Esophagus squamous epithelium (tissue), 5 donors: ENCODE measurements at regions not wholly inside any gene's neighbourhood (a gene's known extent, or its start where the extent isn't known, plus 50 kb on each side); places are given as distances from the start of the nearest gene placed in this dataset.

ENCODE experiments used
- DNase-seq: peaks from one replicate; lab custom pipeline; 2025; lab: John Stamatoyannopoulos, UW
- H3K27ac ChIP-seq, 4 donors: fragments of 200-600 bp; sonication (generic); one replicate each; pipeline ENCODE4 v1.5.1; 2016 to 2019; ENCODE audit warnings: mild to moderate bottlenecking in 1 of 4
- H3K27me3 ChIP-seq, 4 donors: fragments of 200-600 bp; sonication (generic); 1 replicate in 3 of 4; 2 replicates in 1 of 4; pipeline versions ENCODE4 v1.5.1 to v1.6.0; 2017 to 2021; ENCODE audit warnings: antibody characterized with exemption in 1 of 4
- H3K36me3 ChIP-seq, 3 donors: fragments of 200-600 bp; sonication (generic); one replicate each; pipeline ENCODE4 v1.5.1; 2016 to 2019
- H3K4me1 ChIP-seq, 3 donors: fragments of 200-600 bp; sonication (generic); one replicate each; pipeline ENCODE4 v1.5.1; 2017 to 2019
- H3K4me3 ChIP-seq, 4 donors: fragments of 200-600 bp; sonication (generic); 1 replicate in 3 of 4; 2 replicates in 1 of 4; pipeline ENCODE4 v1.5.1; 2016 to 2019; ENCODE audit warnings: mild to moderate bottlenecking in 2 of 4, moderate library complexity in 1 of 4
- H3K9me3 ChIP-seq, 3 donors: fragments of 200-600 bp; sonication (generic); one replicate each; pipeline ENCODE4 v1.5.1; 2016 to 2019
- POLR2A ChIP-seq, 4 donors: fragments of 450-650 bp; IDR thresholded peaks; one replicate each; pipeline ENCODE4 v1.6.1; 2017; ENCODE audit warnings: antibody characterized with exemption in 4 of 4, mild to moderate bottlenecking in 4 of 4, moderate library complexity in 3 of 4
- WGBS, 2 donors: methylation state at CpG; one replicate each; pipeline ENCODE4 v1.1.5; 2018; 5-methylcytosine and 5-hydroxymethylcytosine counted together
- intact Hi-C: fragments of 100-400 bp; cut with DNase I; formaldehyde crosslinking; loops from one replicate; pipeline ENCODE4 v1.15.0; 2022
- TF ChIP-seq, protein P1 (sequence below), 6 experiments: fragments of 450-650 bp in 4 of 6; fragments of 200-600 bp in 2 of 6; sonication (generic) in 2 of 6; IDR thresholded peaks; one replicate each; pipeline ENCODE4 v1.5.1; 2016 to 2019; ENCODE audit warnings: antibody characterized with exemption in 6 of 6, mild to moderate bottlenecking in 4 of 6, moderate library complexity in 4 of 6
- donor health status: DM: yes; HTN: yes; CAD: no.

- 83 to 89% methylated on average over 2 of the region's 2 CpGs for WGBS, 2 donors
- no peak overlapping the region for H3K27ac ChIP-seq
Measured at GRCh38 chr2:52676056-52676455, 1091.5 kb upstream of the CHAC2 start.

DNA sequence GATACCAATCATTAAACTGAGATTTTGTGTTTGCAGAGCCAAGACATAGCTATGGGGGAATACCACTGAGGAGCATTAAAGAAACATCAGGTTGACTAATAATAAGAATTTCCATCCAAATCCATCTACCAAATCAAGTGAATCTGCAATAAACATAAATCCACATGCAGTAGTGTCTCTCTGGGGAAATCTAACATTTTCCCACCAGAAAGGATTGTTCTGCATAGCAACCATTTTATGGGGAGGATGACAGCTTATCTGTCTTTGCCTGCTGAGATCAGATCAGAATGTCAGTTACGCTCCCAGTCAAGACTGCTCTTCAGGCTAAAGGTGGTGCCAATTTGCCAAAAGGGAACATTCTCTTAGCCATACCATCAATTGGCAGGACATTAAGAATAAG, 1098.9 kb upstream of the CHAC2 start:
- no peak overlapping the region for H3K4me3 ChIP-seq
- DNase-seq: no peak
- H3K27ac ChIP-seq: no peak overlapping the region
- intact Hi-C loops: no loop called here
- no peaks in the 10 kb centered on the region for H3K4me1 ChIP-seq
- TF ChIP-seq, protein P1, sequence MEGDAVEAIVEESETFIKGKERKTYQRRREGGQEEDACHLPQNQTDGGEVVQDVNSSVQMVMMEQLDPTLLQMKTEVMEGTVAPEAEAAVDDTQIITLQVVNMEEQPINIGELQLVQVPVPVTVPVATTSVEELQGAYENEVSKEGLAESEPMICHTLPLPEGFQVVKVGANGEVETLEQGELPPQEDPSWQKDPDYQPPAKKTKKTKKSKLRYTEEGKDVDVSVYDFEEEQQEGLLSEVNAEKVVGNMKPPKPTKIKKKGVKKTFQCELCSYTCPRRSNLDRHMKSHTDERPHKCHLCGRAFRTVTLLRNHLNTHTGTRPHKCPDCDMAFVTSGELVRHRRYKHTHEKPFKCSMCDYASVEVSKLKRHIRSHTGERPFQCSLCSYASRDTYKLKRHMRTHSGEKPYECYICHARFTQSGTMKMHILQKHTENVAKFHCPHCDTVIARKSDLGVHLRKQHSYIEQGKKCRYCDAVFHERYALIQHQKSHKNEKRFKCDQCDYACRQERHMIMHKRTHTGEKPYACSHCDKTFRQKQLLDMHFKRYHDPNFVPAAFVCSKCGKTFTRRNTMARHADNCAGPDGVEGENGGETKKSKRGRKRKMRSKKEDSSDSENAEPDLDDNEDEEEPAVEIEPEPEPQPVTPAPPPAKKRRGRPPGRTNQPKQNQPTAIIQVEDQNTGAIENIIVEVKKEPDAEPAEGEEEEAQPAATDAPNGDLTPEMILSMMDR (IDR thresholded peaks at IDR 0.05): no peak
- TF ChIP-seq POLR2A (IDR thresholded peaks at IDR 0.05): no peak
- H3K27me3 ChIP-seq: no peaks in the 10 kb centered on the region
- WGBS, 2 donors: 69 to 93% methylated on average over 1 of the region's 1 CpG
- no peaks in the 10 kb centered on the region for H3K9me3 ChIP-seq
- H3K36me3 ChIP-seq: no peaks in the 10 kb centered on the region

More at GRCh38 chr2:52676056-52676455, 1091.5 kb upstream of the CHAC2 start:
- H3K4me3 ChIP-seq: no peak overlapping the region
- no peaks in the 10 kb centered on the region for H3K4me1 ChIP-seq
- no peak for TF ChIP-seq POLR2A (IDR thresholded peaks at IDR 0.05)
- TF ChIP-seq, protein P1 (IDR thresholded peaks at IDR 0.05): no peak
- intact Hi-C loops: no loop called here
- DNase-seq: no peak
- peaks cover 0 to 8% (median 0%) of the 10 kb centered on the region in 3 donors for H3K9me3 ChIP-seq
- no peaks in the 10 kb centered on the region for H3K27me3 ChIP-seq
- H3K36me3 ChIP-seq: no peaks in the 10 kb centered on the region

- TF ChIP-seq, protein P1 (IDR thresholded peaks at IDR 0.05): no peak
- no peak for TF ChIP-seq POLR2A (IDR thresholded peaks at IDR 0.05)
- Histone ChIP-seq H3K36me3 (no peaks in the 10 kb centered on the region), H3K27ac (no peak overlapping the region), H3K4me1 (no peaks in the 10 kb centered on the region), H3K9me3 (no peaks in the 10 kb centered on the region), H3K27me3 (no peaks in the 10 kb centered on the region), H3K4me3 (no peak overlapping the region)
- DNase-seq: no peak
- 75 to 80% methylated on average over 3 of the region's 3 CpGs for WGBS, 2 donors
- intact Hi-C loops: no loop called here
Measured at GRCh38 chr2:52659546-52659945, 1108.1 kb upstream of the CHAC2 start.

DNA sequence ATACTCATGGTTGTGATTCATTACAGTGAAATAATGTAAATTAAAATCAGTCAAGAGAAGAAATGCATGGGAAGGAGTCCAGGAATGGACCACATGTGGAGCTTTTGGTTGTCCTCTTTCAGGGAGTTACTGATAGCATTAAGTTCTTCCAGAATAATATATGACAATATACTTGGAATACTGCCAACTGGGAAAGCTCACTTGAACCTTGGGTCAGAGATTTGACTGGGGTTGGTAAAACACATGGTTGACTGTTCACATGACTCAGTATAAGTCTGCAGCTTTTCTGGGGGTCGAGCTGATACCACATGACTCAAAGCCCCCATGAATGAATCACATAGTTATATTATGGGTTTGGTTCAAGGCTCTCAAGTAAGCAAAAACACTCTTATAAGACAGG, 1109.0 kb upstream of the CHAC2 start:
- intact Hi-C loops: no loop called here
- no peak overlapping the region for H3K27ac ChIP-seq
- no peaks in the 10 kb centered on the region for H3K27me3 ChIP-seq
- WGBS, 2 donors: 0 to 25% methylated on average over 1 of the region's 1 CpG
- no peaks in the 10 kb centered on the region for H3K4me1 ChIP-seq
- H3K36me3 ChIP-seq: no peaks in the 10 kb centered on the region
- no peak overlapping the region for H3K4me3 ChIP-seq
- DNase-seq: no peak
- no peak for TF ChIP-seq POLR2A (IDR thresholded peaks at IDR 0.05)
- TF ChIP-seq, protein P1 (IDR thresholded peaks at IDR 0.05): no peak
- H3K9me3 ChIP-seq: no peaks in the 10 kb centered on the region

DNA sequence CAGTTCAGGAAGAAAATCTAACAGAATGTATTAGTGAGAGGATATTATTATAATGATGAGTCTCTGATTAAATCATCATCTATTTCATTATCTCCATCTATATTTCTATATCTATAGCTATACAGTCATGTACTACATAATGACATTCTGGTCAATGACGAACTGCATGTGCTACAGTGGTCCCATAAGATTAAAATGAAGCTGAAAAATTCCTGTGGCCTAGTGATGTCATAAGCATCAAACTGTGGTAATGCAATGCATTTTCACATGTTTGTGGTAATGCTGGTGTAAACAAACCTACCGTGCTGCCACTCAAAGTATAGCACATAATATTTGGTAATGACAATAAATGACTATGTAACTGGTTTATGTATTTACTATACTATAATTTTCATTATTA, 1127.9 kb upstream of the CHAC2 start:
- Histone ChIP-seq H3K36me3 (no peaks in the 10 kb centered on the region), H3K4me1 (no peaks in the 10 kb centered on the region), H3K4me3 (no peak overlapping the region), H3K9me3 (peaks cover 0 to under 1% (median 0%) of the 10 kb centered on the region in 3 donors), H3K27me3 (no peaks in the 10 kb centered on the region), H3K27ac (no peak overlapping the region)
- intact Hi-C loops: no loop called here
- WGBS, 2 donors: 66 to 74% methylated on average over 2 of the region's 2 CpGs
- TF ChIP-seq, protein P1 (IDR thresholded peaks at IDR 0.05): no peak
- no peak for TF ChIP-seq POLR2A (IDR thresholded peaks at IDR 0.05)
- no peak for DNase-seq
